Ishikawa (cell line): ENCODE measurements at regions not wholly inside any gene's neighbourhood (a gene's known extent, or its start where the extent isn't known, plus 50 kb on each side); places are given as distances from the start of the nearest gene placed in this dataset.
A peak's percentile ranks its signal among the peaks of the same experiment; 100 is the strongest.

Experiments used
- CEBPB ChIP-seq: IDR thresholded peaks from 2 replicates; pipeline ENCODE4 v1.6.1; 2012
- CREB1 ChIP-seq: IDR thresholded peaks from 2 replicates; pipeline ENCODE4 v1.6.1; 2012; ENCODE audit warnings: low read depth
- EGR1 ChIP-seq: IDR thresholded peaks from 2 replicates; pipeline ENCODE4 v1.6.1; 2012
- EP300 ChIP-seq: IDR thresholded peaks from 2 replicates; pipeline ENCODE4 v1.6.1; 2012; ENCODE audit warnings: borderline replicate concordance
- FOXM1 ChIP-seq: IDR thresholded peaks from 2 replicates; pipeline ENCODE4 v1.6.1; 2012; ENCODE audit warnings: low read depth, borderline replicate concordance
- NFIC ChIP-seq: IDR thresholded peaks from 2 replicates; pipeline ENCODE4 v1.6.1; 2012
- RAD21 ChIP-seq: IDR thresholded peaks from 2 replicates; pipeline ENCODE4 v1.6.1; 2012; ENCODE audit warnings: low read depth
- TAF1 ChIP-seq: IDR thresholded peaks from 2 replicates; pipeline ENCODE4 v1.6.1; 2012; ENCODE audit warnings: low read depth, mild to moderate bottlenecking
- TCF12 ChIP-seq: IDR thresholded peaks from 2 replicates; pipeline ENCODE4 v1.6.1; 2012; ENCODE audit warnings: low read depth
- TEAD4 ChIP-seq: IDR thresholded peaks from 2 replicates; pipeline ENCODE4 v1.6.1; 2012
- YY1 ChIP-seq: IDR thresholded peaks from 2 replicates; pipeline ENCODE4 v1.6.1; 2012; ENCODE audit warnings: low read depth
- ZBTB7A ChIP-seq: IDR thresholded peaks from 2 replicates; pipeline ENCODE4 v1.6.1; 2012; ENCODE audit warnings: low read depth
- TF ChIP-seq, protein P1 (sequence below): IDR thresholded peaks from 2 replicates; pipeline ENCODE4 v1.6.1; 2012; ENCODE audit warnings: low read depth, mild to moderate bottlenecking
- TF ChIP-seq, protein P2 (sequence below): IDR thresholded peaks from 2 replicates; pipeline ENCODE4 v1.6.1; 2012
- TF ChIP-seq, protein P3 (sequence below): IDR thresholded peaks from 2 replicates; pipeline ENCODE4 v1.6.1; 2012

DNA sequence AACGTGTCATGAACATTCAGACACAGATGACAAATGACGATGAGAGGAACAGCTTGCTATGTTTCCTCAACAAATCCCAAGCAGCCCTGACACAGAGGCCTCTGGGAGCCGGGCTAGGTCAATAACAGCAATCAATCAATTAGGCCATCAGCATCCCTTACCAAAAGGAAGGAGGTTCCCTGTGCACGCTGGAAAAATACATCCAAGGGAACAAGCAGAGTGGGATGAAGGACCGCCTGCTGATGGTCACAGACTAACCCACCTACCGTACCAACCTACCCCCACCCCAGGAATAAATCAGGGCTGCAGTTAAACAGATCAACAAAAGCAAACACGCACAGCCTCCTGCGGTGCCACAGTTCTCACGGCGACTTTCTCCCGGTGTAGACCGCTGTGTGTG, 265.1 kb upstream of the SFSWAP start:
- TF ChIP-seq CEBPB = no peak
- no peak for TF ChIP-seq EP300
- TF ChIP-seq YY1 = no peak
- TF ChIP-seq, protein P1, sequence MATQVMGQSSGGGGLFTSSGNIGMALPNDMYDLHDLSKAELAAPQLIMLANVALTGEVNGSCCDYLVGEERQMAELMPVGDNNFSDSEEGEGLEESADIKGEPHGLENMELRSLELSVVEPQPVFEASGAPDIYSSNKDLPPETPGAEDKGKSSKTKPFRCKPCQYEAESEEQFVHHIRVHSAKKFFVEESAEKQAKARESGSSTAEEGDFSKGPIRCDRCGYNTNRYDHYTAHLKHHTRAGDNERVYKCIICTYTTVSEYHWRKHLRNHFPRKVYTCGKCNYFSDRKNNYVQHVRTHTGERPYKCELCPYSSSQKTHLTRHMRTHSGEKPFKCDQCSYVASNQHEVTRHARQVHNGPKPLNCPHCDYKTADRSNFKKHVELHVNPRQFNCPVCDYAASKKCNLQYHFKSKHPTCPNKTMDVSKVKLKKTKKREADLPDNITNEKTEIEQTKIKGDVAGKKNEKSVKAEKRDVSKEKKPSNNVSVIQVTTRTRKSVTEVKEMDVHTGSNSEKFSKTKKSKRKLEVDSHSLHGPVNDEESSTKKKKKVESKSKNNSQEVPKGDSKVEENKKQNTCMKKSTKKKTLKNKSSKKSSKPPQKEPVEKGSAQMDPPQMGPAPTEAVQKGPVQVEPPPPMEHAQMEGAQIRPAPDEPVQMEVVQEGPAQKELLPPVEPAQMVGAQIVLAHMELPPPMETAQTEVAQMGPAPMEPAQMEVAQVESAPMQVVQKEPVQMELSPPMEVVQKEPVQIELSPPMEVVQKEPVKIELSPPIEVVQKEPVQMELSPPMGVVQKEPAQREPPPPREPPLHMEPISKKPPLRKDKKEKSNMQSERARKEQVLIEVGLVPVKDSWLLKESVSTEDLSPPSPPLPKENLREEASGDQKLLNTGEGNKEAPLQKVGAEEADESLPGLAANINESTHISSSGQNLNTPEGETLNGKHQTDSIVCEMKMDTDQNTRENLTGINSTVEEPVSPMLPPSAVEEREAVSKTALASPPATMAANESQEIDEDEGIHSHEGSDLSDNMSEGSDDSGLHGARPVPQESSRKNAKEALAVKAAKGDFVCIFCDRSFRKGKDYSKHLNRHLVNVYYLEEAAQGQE = no peak
- TF ChIP-seq, protein P2, sequence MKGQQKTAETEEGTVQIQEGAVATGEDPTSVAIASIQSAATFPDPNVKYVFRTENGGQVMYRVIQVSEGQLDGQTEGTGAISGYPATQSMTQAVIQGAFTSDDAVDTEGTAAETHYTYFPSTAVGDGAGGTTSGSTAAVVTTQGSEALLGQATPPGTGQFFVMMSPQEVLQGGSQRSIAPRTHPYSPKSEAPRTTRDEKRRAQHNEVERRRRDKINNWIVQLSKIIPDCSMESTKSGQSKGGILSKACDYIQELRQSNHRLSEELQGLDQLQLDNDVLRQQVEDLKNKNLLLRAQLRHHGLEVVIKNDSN = no peak
- no peak for TF ChIP-seq ZBTB7A
- no peak for TF ChIP-seq TAF1
- no peak for TF ChIP-seq TCF12

DNA sequence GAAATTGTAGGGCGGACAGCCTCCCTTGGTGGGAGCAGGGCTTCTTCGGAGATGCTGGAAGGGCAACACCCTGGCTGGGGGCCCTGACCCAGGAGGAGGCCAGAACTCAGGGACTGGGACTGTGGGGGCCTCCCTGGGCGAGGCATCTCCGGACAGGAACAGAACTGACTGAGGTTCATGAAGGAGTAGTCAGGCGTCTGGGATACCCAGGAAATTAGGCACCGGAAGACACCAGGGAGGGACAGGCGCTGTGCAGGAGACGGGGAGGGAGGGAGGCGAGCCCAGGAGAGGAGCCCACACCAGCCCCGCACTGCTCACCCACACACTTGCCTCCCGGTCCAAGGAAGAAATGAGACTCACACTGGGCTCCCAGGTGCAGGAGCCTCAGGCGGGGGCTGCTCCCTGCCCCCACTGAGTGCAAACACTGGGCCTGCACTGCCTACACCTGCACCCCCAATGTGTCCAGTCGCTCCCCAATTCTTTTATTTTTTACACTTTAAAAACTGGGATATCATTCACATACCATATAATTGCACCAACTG, 262.6 kb upstream of the SFSWAP start:
- TF ChIP-seq YY1 = no peak
- TF ChIP-seq EP300 = no peak
- TF ChIP-seq FOXM1 = no peak
- TF ChIP-seq, protein P1 = no peak
- TF ChIP-seq, protein P3, sequence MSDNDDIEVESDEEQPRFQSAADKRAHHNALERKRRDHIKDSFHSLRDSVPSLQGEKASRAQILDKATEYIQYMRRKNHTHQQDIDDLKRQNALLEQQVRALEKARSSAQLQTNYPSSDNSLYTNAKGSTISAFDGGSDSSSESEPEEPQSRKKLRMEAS = no peak
- no peak for TF ChIP-seq TAF1
- no peak for TF ChIP-seq NFIC

DNA sequence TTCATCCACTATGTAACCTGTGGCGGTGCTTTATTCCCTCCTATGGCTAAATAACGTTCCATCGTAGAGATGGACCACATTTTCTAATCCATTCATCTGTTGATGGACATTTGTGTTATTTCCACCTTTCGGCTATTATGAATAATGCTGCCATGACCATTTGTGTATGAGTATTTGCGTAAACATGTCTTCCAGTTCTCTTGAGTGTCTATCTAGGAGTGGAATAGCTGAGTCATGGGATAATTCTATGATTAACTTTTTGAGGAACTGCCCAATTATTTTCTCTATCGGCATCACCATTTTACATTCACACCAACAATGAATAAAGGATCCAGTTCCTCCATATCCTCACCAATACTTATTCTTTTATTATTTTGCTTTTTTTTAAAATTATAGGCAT, 261.9 kb upstream of the SFSWAP start:
- TF ChIP-seq EGR1 (no peak), FOXM1 (no peak), TEAD4 (no peak), RAD21 (no peak), NFIC (no peak)
- TF ChIP-seq, protein P1 = no peak

DNA sequence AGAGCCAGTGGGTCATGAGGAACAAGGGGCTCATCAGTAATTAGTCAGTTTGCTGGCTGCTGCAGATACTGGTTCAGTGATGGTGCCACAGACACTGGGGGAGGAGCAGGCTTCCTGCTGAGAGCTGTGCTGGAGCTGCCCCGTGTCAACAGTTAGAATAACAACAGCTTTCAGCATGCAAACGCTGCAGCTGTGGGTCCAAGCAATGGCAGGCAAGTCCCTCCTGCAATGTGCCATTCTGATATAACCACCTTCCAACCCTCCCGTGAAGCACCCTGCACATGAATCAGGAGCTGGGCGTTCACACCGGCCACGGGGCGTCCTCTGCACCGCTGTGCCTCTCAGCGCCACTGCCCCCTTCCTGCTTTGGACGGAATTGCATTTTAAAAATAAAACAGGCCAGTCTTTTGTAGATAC, 258.4 kb upstream of the SFSWAP start:
- TF ChIP-seq CEBPB = no peak
- peak; percentile 20; the same call in 1 of the 2 replicates for TF ChIP-seq RAD21

DNA sequence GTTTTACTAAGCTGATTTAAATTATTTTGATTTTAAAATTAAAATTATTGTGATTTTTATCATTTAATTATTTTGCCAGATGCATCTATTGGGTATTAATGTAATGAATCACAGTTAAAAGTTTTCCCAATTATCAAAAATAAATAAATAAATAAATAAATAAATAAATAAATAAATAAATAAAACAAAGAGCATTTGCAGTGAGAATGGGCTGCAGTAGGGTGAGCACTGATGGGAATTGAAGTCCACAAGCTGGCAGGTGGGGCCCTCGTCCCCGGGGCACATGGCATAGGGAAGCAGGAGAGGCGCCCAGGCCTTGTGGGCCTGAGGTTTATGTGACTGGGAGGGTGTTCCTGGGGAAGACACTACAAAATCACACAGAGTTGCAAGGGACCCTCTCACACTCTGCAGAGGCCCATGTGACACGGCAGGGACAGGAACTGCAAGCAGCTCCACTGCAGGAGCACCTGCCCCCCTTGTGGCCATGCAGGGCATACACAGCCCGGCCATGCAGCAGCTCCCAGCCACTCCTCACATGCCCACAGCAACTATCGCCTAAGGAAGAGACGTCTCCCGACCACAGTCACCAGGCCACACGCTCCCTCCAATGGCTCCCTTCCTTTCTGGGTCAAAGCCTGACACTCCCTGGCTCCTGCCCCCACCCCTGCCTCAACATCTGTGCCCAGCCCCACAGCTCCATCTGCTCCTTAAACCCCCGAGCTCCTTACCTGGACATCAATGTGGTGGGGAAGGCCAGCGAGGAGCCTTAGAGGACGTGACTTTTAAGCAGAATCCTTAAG, 256.3 kb upstream of the SFSWAP start:
- TF ChIP-seq FOXM1 = no peak
- TF ChIP-seq NFIC = no peak
- TF ChIP-seq, protein P2 = peak; percentile 53; the same call in 1 of the 2 replicates
- no peak for TF ChIP-seq TEAD4
- peak; percentile 57 for TF ChIP-seq RAD21
- TF ChIP-seq YY1 = no peak
- no peak for TF ChIP-seq EGR1
- no peak for TF ChIP-seq CREB1
- no peak for TF ChIP-seq ZBTB7A
- TF ChIP-seq, protein P1 = no peak
- TF ChIP-seq TCF12 = no peak
- no peak for TF ChIP-seq TAF1
- no peak for TF ChIP-seq CEBPB
